HuH-7 (cell line): ENCODE measurements at regions not wholly inside any gene's neighbourhood (a gene's known extent, or its start where the extent isn't known, plus 50 kb on each side); places are given as distances from the start of the nearest gene placed in this dataset.
A peak's percentile ranks its signal among the peaks of the same experiment; 100 is the strongest.

Experiments used
- DNase-seq: peaks from one replicate; pipeline ENCODE4 v3.0.0; 2011; ENCODE audit warnings: low spot score

DNA sequence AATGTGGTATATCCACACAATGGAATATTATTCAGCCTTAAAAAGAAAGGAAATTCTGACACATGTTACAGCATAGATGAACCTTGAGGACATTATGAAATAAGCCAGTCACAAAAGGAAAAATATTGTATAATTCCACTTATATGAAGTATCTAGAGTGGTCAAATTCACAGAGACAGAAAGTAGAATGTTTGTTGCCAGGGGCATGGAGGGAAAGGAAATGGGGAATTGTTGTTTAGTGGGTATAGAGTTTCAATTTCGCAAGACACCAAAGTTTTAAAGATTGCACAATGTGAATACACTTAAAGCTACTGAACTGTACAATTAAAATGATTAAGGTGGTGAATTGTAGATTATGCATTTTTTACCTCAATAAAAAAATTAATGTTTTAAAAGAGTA is 92.9 kb downstream of the TXNL1 start:
- DNase-seq, result no peak

DNA sequence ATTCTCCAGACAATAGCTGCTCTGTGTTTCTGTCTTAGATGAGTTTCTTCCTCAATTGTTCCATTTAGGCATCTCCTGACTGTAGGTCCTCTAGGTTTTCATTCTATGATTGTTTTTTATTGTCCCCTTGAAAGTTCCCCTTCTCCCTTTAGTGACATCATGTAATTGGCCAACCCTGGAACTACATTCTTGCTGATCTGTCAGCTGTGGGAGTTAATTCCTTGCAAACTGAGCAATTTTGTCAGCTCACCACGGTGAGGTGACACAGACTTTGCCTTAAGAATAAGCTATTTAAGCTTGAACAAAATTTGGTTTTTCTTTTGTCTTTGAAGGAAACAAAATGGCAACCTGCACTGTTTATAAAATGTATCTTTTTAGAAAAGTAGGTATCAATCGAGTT is 95.9 kb downstream of the TXNL1 start:
- no peak for DNase-seq

DNA sequence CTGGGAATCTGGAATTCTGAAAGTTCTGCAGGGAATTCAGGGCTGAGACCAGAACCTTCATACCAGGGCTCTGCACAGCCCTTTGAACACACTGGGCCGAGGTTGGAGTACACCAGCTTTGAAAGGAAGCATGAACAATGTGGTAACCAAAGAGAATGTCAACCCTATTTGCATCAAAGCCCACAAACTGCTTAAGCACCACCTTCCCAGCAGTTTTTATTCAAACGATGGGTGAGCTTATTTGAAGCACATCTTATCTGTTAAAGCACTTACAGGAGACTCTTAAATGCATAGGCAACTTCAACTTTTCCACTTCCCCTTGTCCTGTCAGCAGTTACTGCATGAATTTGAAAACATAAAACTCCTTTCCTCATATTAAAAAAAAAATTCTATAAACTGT is 96.6 kb downstream of the TXNL1 start:
- DNase-seq, result no peak

DNA sequence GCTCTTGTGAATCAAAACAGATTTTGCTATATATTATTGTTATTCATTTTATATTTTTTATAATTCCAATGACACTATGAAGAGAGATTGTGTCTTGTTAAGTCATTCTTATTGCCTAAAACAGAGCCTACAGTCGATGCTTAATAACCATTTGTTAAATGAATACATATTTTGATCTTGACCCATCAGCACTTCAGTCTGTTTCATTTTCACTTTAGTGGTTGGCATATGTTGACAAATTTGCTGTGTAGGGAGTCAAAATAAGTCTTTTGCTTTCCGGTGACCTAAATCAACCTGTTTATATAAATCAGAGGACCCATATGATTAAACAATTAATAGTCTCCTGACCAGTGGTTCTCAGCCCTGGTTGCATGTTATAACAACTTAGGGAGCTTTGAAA is 97.1 kb downstream of the TXNL1 start:
- no peak for DNase-seq

DNA sequence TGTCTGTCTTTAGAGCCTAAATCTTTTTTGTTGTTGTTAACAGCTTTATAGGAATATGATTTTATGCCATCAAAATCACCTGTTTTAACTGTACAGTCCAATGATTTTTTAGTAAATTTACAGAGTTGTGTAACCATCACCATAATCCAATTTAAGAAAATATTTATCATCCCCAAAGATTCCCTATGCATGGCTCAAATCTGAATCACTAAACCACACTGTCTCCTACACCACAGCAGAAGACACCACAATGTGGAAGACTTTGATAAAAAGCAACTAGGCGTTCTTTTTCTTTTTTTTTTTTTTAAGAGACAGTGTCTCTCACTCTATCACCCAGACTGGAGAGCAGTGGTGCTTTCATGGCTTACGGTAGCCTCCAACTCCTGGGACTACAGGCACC is 99.6 kb downstream of the TXNL1 start:
- no peak for DNase-seq

DNA sequence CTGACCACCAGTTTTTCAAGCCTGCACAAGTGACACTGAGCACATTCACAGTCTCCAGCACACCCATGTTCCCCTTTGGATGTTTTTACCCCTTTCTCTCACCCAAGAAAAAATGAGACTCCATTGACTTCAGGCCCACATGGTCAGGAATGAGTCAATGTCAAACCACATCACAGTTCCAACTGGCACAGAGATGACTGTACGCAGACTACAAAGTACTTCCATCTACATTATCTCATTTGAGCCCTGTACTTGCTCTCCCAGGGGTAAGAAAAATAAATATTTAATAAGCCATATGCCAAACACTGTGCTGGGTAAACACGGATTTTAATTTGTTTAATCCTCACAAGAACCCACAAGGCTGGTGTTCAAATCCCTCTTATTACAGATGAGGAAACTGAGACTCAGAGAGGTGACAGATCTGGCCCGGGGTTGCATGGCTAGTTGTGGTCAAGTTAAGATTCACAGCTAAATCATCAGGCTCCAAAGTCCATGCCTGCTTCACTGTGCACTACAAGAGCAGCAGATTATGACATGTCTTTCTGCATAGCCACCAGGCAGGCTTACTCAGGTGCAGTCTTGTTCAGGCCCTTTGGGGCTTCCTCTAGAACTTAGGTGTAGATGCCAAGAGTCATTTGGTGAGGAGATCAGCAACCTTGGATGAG is 106.1 kb downstream of the TXNL1 start:
- DNase-seq, result peak; percentile 6

DNA sequence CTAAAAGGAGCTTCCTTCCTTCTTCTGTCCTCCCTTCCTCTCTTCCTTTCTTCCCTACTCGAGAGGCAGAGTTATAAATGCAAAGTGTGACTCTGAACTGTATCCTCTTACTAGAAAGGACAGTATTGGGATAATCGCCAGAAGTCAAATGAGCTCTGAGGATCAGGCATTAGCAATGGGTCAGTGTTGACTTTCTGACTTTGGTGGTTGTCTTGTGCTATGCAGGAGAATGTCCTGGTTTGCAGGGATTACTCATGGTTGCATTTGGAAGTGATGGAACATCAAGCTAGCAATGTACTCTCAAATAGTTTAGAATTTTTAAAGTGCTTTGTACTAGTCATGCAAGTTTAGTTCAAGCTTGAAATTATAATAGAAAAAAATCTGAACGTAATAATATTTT is 115.6 kb downstream of the TXNL1 start:
- no peak for DNase-seq

DNA sequence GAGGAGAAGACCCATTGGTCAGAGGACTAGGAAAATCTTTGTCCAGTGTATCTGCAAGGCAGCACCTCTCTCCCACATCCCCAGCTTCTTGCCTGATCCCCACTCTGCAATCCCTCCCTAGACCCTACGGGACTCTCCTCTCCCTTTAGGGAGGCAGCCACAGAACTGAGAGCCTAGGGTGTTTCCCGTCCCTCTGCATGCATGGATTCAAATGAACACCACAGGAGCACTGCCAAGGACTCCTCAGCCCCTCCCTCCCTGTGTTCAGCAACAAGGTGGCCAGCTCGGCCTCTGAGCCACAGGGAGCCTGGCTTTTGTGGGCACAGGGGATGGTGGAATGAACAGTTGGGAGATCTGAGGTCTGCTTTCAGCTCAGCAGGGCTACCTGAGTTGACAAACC is 117.1 kb downstream of the TXNL1 start:
- DNase-seq, result no peak

DNA sequence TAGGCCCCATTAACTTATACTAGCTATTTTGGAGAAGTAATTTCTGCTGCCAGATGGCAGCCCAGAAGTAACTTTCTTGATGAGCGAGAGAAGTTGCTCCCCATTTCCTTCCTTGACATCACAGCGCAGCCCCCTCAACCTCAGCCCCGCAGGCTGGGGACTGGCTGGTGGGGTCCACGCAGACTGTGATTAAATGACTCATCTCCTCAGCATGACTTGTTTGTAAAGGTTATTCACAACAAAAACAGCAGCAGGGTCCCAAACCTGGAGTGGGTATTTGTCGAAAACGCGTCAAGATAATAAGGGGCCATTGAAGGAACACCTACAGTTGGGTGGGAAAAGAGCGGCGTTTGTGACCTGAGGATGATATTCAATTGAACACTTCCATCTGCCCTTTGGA is 120.6 kb downstream of the TXNL1 start:
- DNase-seq, result no peak

DNA sequence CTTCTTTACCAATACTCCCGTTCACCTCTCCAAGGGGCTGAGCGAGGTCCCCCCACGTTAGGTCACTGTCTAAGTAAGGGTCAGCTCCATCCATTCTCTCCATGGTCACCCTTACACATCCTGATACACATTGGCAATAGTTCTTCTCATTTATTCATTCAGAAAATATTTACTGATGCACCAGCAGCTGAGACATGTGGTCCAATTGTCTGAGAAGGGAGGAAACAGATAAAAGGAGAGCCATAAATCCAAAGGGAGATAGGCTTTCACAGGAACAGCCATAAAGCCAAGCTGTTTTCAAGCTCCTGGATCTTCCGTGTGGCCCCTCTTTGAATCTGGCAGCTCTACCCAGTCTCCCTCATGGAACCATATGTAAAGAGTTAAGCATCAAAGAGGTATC is 121.2 kb downstream of the TXNL1 start:
- no peak for DNase-seq

DNA sequence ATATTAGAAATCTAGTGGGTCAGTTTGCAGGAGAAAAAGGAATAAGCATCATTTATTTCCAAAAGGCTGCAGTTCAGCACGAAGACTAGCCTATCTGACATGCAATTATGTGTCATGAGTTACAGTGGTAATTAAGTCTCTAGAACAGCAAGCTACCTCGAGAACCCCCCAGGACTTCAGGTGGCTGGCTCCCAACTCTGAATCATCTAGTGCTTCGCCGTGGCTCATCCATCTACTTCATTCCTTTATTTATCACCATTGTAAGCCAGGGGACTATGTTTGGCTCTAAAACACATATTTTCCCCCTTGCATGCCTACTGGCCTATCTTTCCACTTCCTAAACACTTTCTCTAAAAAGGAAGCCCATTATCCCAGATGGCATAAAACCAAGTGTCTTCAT is 121.6 kb downstream of the TXNL1 start:
- DNase-seq, result no peak

DNA sequence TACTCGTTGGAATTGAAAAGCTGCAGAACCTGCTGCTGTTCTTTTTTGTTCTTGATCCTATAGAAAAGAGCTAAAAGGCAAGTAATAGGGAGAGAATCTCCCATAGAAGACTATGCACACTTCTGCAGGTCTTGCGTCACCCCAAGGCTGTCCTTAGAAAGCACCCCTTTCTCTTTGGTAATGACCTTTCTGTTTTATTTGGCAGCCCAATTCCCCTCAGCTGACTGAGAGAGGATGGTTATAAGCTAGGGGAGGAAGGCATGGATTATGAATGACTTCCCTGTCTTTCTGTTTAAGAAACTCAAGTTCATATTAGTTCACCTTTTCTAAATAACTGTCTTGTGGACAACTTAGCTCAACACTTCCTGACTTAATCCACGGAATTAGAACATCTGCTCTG is 122.9 kb downstream of the TXNL1 start:
- no peak for DNase-seq

DNA sequence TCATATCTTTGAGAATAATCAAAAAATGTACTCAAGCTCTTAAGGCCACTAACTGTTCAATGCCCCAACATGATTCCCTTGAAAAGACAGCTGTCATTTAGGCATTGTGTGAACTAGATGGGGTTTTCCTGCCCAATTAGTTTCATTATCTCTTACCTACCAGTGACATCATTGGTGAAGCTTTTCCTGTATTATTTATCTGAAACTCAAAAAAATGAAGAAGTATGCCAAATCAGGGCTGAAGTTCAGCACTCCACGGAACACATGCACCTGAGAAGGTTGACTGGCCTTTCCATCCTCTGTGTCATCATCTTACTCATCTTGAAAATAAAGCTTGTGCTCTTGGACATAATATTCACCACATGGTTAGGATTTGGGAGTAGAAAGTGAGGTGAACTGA is 126.4 kb downstream of the TXNL1 start:
- DNase-seq, result no peak

DNA sequence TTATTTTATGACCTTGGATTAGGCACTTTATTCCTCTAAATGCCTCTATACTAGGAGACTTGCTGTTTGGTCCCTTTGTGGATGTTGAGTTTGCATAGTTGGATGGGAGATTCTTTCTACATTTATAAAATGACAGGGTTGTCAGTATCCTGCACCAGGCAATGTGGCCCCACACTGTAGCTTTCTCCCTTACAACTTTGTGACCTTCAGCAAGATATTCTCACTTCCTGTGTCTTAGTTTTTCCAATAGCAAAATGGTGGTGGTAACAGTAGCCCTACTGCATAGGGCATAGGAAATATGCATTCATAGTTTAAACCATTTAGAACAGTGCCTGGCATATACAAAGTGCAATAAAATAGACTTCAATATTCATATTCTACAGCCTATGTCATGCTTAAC is 128.3 kb downstream of the TXNL1 start:
- no peak for DNase-seq

DNA sequence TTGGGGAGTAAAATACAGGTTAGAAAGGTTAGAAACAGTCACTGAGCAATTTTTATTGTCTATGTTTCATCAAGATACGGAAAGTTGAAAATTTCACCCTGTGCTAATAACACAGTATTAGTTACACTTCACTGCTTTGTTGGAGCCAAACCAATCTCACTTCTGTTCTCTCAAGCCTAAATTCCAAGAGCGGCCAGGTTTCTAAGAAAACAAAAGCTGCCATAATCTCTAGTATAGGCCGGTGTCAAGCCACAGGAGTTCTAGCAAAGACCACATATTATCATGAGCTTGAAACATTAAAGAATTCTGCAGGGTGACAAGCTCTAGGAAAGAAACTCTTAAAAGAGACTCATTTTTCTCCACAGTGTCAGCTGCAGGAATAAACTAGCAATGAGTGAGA is 128.7 kb downstream of the TXNL1 start:
- DNase-seq, result no peak

DNA sequence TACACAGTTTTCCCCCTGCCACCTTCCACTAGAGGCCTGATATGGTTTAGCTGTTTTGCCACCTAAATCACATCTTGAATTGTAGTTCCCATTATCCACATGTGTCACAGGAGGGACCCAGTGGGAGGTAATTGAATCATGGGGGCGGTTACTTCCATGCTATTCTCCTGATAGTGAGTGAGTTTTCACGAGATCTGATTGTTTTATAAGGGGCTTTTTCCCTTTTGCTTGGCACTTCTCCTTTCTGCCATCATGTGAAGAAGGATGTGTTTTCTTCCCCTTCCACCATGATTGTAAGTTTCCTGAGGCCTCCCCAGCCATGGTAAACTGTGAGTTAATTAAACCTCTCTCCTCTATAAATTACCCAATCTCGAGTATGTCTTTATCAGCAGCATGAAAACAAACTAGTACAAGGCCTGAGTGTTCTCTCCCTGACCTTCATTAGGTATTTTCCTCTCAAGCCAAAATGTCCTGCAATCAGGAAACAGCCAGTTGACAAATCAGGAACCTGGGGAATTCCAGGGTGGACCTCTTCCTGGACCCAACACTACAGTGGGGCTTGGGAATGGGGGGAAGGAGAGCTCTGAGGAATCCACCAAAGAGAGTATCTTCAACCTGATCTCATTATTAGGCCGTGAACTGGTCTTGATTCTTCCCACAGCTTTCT is 129.9 kb downstream of the TXNL1 start:
- DNase-seq, result no peak

DNA sequence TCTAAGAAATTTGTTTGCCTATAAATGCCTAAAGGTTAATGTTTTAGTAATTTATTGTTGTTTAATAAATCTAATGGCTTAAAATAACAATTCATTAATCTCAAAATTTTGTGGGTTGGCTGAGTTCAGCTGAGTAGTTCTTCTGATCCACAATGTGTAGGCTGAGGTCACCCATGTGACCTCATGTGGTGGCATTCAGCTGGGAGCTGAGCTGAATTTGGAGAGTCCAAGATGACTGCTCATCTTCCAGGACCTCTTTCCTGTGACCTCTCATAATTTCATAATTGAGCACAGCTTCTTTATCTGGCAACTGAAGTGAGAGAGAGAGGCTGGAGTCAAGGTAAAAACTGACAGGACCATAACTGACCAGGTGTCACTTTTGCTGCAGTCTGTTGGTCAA is 132.4 kb downstream of the TXNL1 start:
- DNase-seq, result no peak

DNA sequence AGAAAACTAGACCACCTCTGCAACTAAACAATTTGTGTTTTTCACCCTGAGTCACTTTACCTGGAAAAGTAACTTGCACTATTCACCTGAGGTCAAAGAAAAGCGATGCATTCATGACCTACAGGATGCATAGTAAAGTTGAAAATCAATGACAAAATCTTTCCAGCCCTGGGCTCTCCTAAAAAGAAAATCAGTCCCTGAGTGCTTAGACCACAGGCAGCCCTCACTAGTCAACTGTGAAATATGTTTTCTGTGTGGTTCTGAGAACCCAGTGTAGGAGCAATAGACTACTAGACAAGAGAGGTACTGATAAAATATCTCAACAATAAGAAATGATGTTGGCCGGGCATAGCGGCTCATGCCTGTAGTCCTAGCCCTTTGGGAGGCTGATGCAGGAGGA is 133.1 kb downstream of the TXNL1 start:
- no peak for DNase-seq

DNA sequence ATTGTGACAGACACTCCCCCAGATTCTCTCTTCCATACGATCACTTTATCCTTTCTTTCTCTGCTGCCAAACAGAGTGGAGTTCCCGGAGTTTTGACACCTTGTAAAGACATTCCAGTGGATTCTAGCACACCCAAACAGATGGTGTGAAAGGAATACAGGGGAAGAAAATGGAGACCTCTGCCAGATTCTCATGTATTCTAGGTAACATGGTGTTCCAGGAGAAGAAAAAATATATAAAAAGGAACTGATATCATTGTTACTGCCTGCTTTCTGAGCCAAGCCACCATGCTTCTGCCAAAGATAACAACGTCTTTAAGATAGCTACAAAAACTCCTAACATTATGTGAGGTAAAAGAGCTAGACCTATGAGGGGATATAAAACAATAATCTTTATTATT is 136.5 kb downstream of the TXNL1 start:
- no peak for DNase-seq

DNA sequence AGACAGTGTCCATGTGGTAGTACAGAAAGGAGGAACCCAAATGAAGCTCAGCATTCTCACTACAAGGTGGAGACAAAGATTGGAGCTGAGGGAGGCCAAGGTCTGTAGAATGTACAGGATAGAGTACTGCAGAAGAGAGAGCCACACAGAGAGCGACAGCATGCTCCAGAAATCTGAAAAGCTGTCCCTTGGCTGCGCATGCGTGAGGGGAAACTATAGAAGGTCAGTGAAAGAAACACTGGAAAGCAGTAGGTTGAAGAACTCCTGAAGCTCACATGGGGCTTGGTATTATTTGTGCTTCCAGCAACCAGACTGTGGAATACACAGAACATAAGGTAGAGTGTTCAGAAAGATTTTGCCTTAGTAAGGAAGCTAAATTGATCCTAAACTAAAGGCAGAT is 142.5 kb downstream of the TXNL1 start:
- DNase-seq, result no peak

DNA sequence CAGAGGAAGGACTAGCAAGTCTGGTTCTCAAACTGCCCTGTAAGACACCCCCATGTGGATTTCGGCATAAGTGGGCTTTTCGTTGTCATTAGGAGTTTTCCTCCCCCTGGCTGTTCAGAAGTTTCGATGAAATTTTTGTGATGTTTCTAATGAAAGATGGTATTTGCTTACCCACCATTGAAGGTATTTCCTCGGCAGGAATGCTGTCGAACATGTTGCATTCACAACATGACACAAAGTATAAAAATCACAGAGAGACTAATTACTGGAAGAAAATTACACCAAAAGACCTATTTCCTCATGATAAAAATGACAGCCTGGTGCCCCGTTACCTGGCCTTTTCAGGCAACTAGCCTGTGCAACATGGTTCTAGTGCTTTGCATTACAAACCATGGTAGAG is 144.9 kb downstream of the TXNL1 start:
- no peak for DNase-seq

DNA sequence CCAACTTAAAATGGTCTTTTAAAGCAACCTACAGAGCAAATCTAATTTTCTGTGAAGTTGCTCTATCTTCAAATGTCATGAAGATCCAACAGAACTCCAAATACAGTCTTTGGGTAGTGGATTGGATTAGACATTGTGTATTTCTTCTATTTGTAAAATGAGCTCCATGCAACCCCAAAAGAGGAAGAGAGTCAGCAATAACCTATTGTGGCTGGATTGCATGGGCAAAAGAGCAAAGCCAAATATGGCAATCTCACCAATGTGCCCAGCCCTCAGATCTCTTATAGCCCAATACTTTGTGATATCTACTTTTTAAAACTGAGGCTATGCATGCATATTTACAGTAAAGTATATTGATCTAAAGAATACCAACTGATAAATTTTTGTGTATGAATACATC is 146.3 kb downstream of the TXNL1 start:
- no peak for DNase-seq

DNA sequence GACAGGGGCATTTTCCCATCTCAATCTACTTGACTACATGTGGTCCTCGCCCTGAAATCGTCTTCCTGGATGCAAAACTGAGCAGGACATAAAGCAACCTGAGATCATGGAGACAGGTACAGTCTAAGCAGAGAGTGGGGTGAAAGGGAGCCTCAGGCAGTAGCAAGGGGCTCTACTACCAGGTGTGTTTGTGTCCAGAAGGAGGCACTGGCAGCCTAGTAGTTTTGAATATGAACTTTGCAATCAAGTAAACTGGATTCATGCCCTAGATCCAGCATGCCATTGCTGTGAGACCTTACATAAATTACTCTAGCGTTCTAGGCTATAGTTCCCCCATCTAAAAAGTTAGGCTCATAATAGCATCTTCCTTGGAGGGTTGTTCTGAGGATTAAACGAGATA is 147.4 kb downstream of the TXNL1 start:
- DNase-seq, result no peak

DNA sequence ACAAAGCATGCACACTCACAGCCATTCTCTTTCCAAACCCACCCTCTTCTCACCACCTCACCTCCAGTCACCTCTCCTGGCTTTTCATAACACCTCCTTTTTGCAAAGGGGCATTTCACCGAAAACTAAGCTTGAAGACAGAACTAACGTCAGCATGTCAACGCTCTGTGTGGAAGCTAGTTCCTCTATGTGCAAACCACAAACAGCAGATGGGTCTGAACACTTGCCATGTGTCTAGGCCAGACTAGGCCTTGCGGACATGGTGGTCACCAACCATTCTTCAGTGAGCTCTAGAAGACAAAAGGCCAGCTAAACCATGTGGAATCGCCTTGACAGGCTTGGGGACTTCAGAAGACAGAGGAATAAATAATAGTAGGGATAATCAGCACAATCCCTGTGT is 148.5 kb downstream of the TXNL1 start:
- DNase-seq, result no peak
